Keratinocyte (primary cell): ENCODE measurements at regions not wholly inside any gene's neighbourhood (a gene's known extent, or its start where the extent isn't known, plus 50 kb on each side); places are given as distances from the start of the nearest gene placed in this dataset.

Experiments
- DNase-seq: peaks from one replicate; pipeline ENCODE4 v3.0.0-alpha.2; 2011; ENCODE audit warnings: low read depth, missing footprints, low spot score
- FAIRE-seq: peaks from 2 replicates; lab custom pipeline; 2011; peaks lifted over from hg19 to GRCh38; lab: Jason Lieb, UNC
- H2AFZ ChIP-seq: 2 replicates; pipeline ENCODE4 v1.6.0; 2012; ENCODE audit warnings: low read length, control low read depth, inconsistent platforms; ENCODE audit not compliant: control insufficient read depth
- H3K27ac ChIP-seq: 2 replicates; pipeline ENCODE4 v1.5.1; 2011; ENCODE audit warnings: low read length; ENCODE audit not compliant: control insufficient read depth, insufficient read depth
- H3K27me3 ChIP-seq: 3 replicates; pipeline ENCODE4 v1.6.0; 2011; ENCODE audit warnings: low read length; ENCODE audit not compliant: control insufficient read depth, insufficient read depth; ENCODE audit errors: extremely low read depth
- H3K36me3 ChIP-seq, 2 experiments: 2 replicates in 1 of 2; 3 replicates in 1 of 2; pipeline ENCODE4 v1.5.1; 2011; ENCODE audit warnings: low read length in 2 of 2, mild to moderate bottlenecking in 1 of 2; ENCODE audit not compliant: control insufficient read depth in 2 of 2, insufficient read depth in 2 of 2; ENCODE audit errors: extremely low read depth in 1 of 2
- H3K4me1 ChIP-seq: 3 replicates; pipeline ENCODE4 v1.5.1; 2011; ENCODE audit warnings: low read length; ENCODE audit not compliant: control insufficient read depth, insufficient read depth; ENCODE audit errors: extremely low read depth
- H3K4me2 ChIP-seq: 3 replicates; pipeline ENCODE4 v1.6.0; 2011; ENCODE audit warnings: low read depth, low read length; ENCODE audit not compliant: control insufficient read depth, insufficient read depth; ENCODE audit errors: extremely low read depth
- H3K4me3 ChIP-seq, 3 experiments: fragments of 200-600 bp in 1 of 3; sonication (generic) in 1 of 3; 2 replicates in 2 of 3; 3 replicates in 1 of 3; pipeline ENCODE4 v1.5.1; 2011 to 2016; ENCODE audit warnings: low read length in 3 of 3, mild to moderate bottlenecking in 3 of 3, control low read depth in 2 of 3, inconsistent platforms in 1 of 3, low read depth in 1 of 3, mixed read lengths in 1 of 3, mixed run types in 1 of 3, moderate library complexity in 1 of 3; ENCODE audit not compliant: control insufficient read depth in 2 of 3, insufficient read depth in 2 of 3; ENCODE audit errors: extremely low read depth in 1 of 3
- H3K79me2 ChIP-seq: 2 replicates; pipeline ENCODE4 v1.6.0; 2012; ENCODE audit warnings: low read length; ENCODE audit not compliant: control insufficient read depth, insufficient read depth
- H3K9ac ChIP-seq: 3 replicates; pipeline ENCODE4 v1.6.0; 2011; ENCODE audit warnings: low read length; ENCODE audit not compliant: control insufficient read depth, insufficient read depth; ENCODE audit errors: extremely low read depth
- H3K9me1 ChIP-seq: 3 replicates; pipeline ENCODE4 v1.6.0; 2011; ENCODE audit warnings: low read length; ENCODE audit not compliant: control insufficient read depth, insufficient read depth; ENCODE audit errors: extremely low read depth
- H3K9me3 ChIP-seq: 2 replicates; pipeline ENCODE4 v1.5.1; 2012; ENCODE audit warnings: low read depth, low read length; ENCODE audit not compliant: control insufficient read depth
- H4K20me1 ChIP-seq: 3 replicates; pipeline ENCODE4 v1.6.0; 2011; ENCODE audit warnings: low read length; ENCODE audit not compliant: control insufficient read depth, insufficient read depth; ENCODE audit errors: extremely low read depth
- EZH2 ChIP-seq: IDR thresholded peaks from one replicate; pipeline ENCODE4 v1.6.1; 2012; ENCODE audit warnings: inconsistent platforms, mild to moderate bottlenecking, low read length, moderate library complexity
- dilution Hi-C: fragments of 300-500 bp; cut with MboI; formaldehyde crosslinking; loops from one replicate; pipeline ENCODE4 v1.7.0; 2020; ENCODE audit warnings: low sequenced_read_pairs; ENCODE audit not compliant: extremely low pct_ligation_motif_present
- TF ChIP-seq, protein P1 (sequence below), 3 experiments: IDR thresholded peaks in 1 of 3; conservative IDR thresholded peaks in 1 of 3; optimal IDR thresholded peaks in 1 of 3; 2 replicates in 2 of 3; 3 replicates in 1 of 3; pipeline versions ENCODE3 to v1.5.1; 2011; ENCODE audit warnings: low read length in 3 of 3, mild to moderate bottlenecking in 3 of 3, moderate library complexity in 2 of 3, control low read depth in 1 of 3, inconsistent platforms in 1 of 3; ENCODE audit not compliant: insufficient read depth in 2 of 3; ENCODE audit errors: extremely low read depth in 1 of 3

GRCh38 chr14:98269533-98269932 is 1002.5 kb downstream of the BCL11B start:
- Histone ChIP-seq H3K27me3 (no peaks in the 10 kb centered on the region), H3K9me3 (no peaks in the 10 kb centered on the region), H3K4me1 (peaks cover 15% of the 10 kb centered on the region), H3K79me2 (no peaks in the 10 kb centered on the region), H3K36me3 (no peaks in the 10 kb centered on the region), H3K9ac (no peak overlapping the region), H4K20me1 (no peaks in the 10 kb centered on the region), H3K4me3 (no peak overlapping the region), H3K9me1 (no peaks in the 10 kb centered on the region), H2AFZ (no peak overlapping the region), H3K4me2 (peak overlapping the region; percentile 54), H3K27ac (peak overlapping the region; percentile 81)
- FAIRE-seq: peak; percentile 78
- dilution Hi-C loops: no loop called here
- TF ChIP-seq, protein P1, sequence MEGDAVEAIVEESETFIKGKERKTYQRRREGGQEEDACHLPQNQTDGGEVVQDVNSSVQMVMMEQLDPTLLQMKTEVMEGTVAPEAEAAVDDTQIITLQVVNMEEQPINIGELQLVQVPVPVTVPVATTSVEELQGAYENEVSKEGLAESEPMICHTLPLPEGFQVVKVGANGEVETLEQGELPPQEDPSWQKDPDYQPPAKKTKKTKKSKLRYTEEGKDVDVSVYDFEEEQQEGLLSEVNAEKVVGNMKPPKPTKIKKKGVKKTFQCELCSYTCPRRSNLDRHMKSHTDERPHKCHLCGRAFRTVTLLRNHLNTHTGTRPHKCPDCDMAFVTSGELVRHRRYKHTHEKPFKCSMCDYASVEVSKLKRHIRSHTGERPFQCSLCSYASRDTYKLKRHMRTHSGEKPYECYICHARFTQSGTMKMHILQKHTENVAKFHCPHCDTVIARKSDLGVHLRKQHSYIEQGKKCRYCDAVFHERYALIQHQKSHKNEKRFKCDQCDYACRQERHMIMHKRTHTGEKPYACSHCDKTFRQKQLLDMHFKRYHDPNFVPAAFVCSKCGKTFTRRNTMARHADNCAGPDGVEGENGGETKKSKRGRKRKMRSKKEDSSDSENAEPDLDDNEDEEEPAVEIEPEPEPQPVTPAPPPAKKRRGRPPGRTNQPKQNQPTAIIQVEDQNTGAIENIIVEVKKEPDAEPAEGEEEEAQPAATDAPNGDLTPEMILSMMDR (optimal IDR thresholded peaks at IDR 0.05 in 1 of 3, IDR thresholded peaks at IDR 0.05 in 1 of 3, conservative IDR thresholded peaks at IDR 0.05 in 1 of 3; ENCODE audit: extremely low read depth in 1 of 3, insufficient read depth in 2 of 3, low read length in 3 of 3): no peak
- TF ChIP-seq EZH2: no peak
- DNase-seq: peak; percentile 41

DNA sequence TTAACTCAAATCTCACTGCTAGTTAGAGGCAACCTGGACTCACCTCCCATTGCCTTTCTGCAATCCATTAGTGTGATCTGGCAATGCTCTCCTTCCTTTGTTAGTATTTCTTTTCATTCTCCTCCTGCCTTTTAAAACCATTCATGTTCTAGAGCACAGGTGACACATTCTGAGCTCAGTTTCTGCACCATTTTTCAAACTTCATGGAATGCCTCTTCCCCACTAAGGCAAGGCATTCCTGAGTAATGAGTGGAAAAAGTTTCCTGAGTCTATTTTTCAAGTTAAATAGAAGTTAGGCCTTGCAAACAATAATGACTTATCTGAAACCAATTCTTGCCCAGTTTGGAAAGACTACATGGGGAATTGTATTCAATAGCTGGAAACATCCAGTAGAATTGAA is 1001.8 kb downstream of the BCL11B start:
- H3K9me1 ChIP-seq: no peaks in the 10 kb centered on the region
- peak overlapping the region; percentile 48 for H2AFZ ChIP-seq
- H3K4me1 ChIP-seq: peaks cover 15% of the 10 kb centered on the region
- H3K27ac ChIP-seq: peak overlapping the region; percentile 81
- H3K79me2 ChIP-seq: no peaks in the 10 kb centered on the region
- DNase-seq: peak; percentile 54
- TF ChIP-seq EZH2: no peak
- TF ChIP-seq, protein P1 (optimal IDR thresholded peaks at IDR 0.05 in 1 of 3, IDR thresholded peaks at IDR 0.05 in 1 of 3, conservative IDR thresholded peaks at IDR 0.05 in 1 of 3; ENCODE audit: extremely low read depth in 1 of 3, insufficient read depth in 2 of 3, low read length in 3 of 3): no peak
- H3K4me2 ChIP-seq: peak overlapping the region; percentile 54
- H3K9me3 ChIP-seq: no peaks in the 10 kb centered on the region
- dilution Hi-C loops: no loop called here
- H3K9ac ChIP-seq: peak overlapping the region; percentile 19
- H3K36me3 ChIP-seq: no peaks in the 10 kb centered on the region
- FAIRE-seq: peak; percentile 81
- H3K4me3 ChIP-seq: no peak overlapping the region
- no peaks in the 10 kb centered on the region for H4K20me1 ChIP-seq
- H3K27me3 ChIP-seq: no peaks in the 10 kb centered on the region
